Vagina (tissue), 2 donors: ENCODE measurements at regions not wholly inside any gene's neighbourhood (a gene's known extent, or its start where the extent isn't known, plus 50 kb on each side); places are given as distances from the start of the nearest gene placed in this dataset.

Experiments used
- DNase-seq, 2 donors: peaks; one replicate each; pipeline ENCODE4 v3.0.0-alpha.2; 2017; ENCODE audit errors: extremely low spot score in 2 of 2
- H3K27ac ChIP-seq: fragments of 200-600 bp; sonication (generic); one replicate; pipeline ENCODE4 v1.5.1; 2019
- H3K27me3 ChIP-seq: fragments of 200-600 bp; sonication (generic); one replicate; pipeline ENCODE4 v1.5.1; 2019
- H3K36me3 ChIP-seq, 2 donors: fragments of 200-600 bp; sonication (generic); one replicate each; pipeline ENCODE4 v1.5.1; 2017 to 2019
- H3K4me1 ChIP-seq: fragments of 200-600 bp; sonication (generic); one replicate; pipeline ENCODE4 v1.5.1; 2019
- H3K4me3 ChIP-seq, 2 donors: fragments of 200-600 bp; sonication (generic); 1 replicate in 1 of 2; 2 replicates in 1 of 2; pipeline ENCODE4 v1.5.1; 2016 to 2019
- H3K9me3 ChIP-seq: fragments of 200-600 bp; sonication (generic); one replicate; pipeline ENCODE4 v1.5.1; 2019
- CTCF ChIP-seq, 3 experiments: fragments of 450-650 bp in 2 of 3; fragments of 200-600 bp in 1 of 3; sonication (generic) in 1 of 3; IDR thresholded peaks; one replicate each; pipeline ENCODE4 v1.5.1; 2017 to 2019; ENCODE audit warnings: antibody characterized with exemption in 3 of 3, mild to moderate bottlenecking in 2 of 3, moderate library complexity in 2 of 3
- POLR2A ChIP-seq, 2 donors: fragments of 450-650 bp; IDR thresholded peaks; one replicate each; pipeline ENCODE4 v1.6.1; 2017; ENCODE audit warnings: antibody characterized with exemption in 2 of 2, mild to moderate bottlenecking in 2 of 2, moderate library complexity in 2 of 2
- POLR2AphosphoS5 ChIP-seq, 2 donors: sonication (generic); formaldehyde crosslinking; IDR thresholded peaks; one replicate each; pipeline ENCODE4 v1.9.0; 2017; ENCODE audit warnings: antibody characterized with exemption in 2 of 2, mild to moderate bottlenecking in 2 of 2, low read depth in 1 of 2; ENCODE audit not compliant: insufficient read depth in 1 of 2
- intact Hi-C: fragments of 100-400 bp; cut with DNase I; formaldehyde crosslinking; loops from one replicate; pipeline ENCODE4 v1.15.1; 2023

- Histone ChIP-seq H3K36me3 (no peaks in the 10 kb centered on the region), H3K4me1 (no peaks in the 10 kb centered on the region), H3K9me3 (no peaks in the 10 kb centered on the region), H3K27ac (no peak overlapping the region), H3K4me3 (no peak overlapping the region), H3K27me3 (no peaks in the 10 kb centered on the region)
- TF ChIP-seq POLR2AphosphoS5 (IDR thresholded peaks at IDR 0.05; ENCODE audit: insufficient read depth in 1 of 2, low read depth in 1 of 2), result no peak
- TF ChIP-seq POLR2A (IDR thresholded peaks at IDR 0.05), result no peak
- no peak for TF ChIP-seq CTCF (IDR thresholded peaks at IDR 0.05)
- intact Hi-C loops, result no loop called here
- DNase-seq, result no peak
Measured at GRCh38 chr4:117868201-117868600, 166.1 kb upstream of the NDST3 start.

GRCh38 chr4:117873779-117874178 lies 160.5 kb upstream of the NDST3 start:
- no peaks in the 10 kb centered on the region for H3K36me3 ChIP-seq
- H3K27ac ChIP-seq, result no peak overlapping the region
- H3K27me3 ChIP-seq, result no peaks in the 10 kb centered on the region
- no peaks in the 10 kb centered on the region for H3K4me1 ChIP-seq
- TF ChIP-seq POLR2AphosphoS5 (IDR thresholded peaks at IDR 0.05; ENCODE audit: insufficient read depth in 1 of 2, low read depth in 1 of 2) (no peak), POLR2A (IDR thresholded peaks at IDR 0.05) (no peak), CTCF (IDR thresholded peaks at IDR 0.05) (no peak)
- no peak overlapping the region for H3K4me3 ChIP-seq
- intact Hi-C loops, result no loop called here
- no peaks in the 10 kb centered on the region for H3K9me3 ChIP-seq
- no peak for DNase-seq

- no peak overlapping the region for H3K27ac ChIP-seq
- TF ChIP-seq POLR2A (IDR thresholded peaks at IDR 0.05), result no peak
- no peaks in the 10 kb centered on the region for H3K36me3 ChIP-seq
Measured at GRCh38 chr4:117874216-117874615, 160.1 kb upstream of the NDST3 start.

GRCh38 chr4:117889978-117890377 lies 144.3 kb upstream of the NDST3 start:
- Histone ChIP-seq H3K9me3 (no peaks in the 10 kb centered on the region), H3K4me1 (no peaks in the 10 kb centered on the region), H3K36me3 (no peaks in the 10 kb centered on the region), H3K4me3 (no peak overlapping the region), H3K27me3 (no peaks in the 10 kb centered on the region), H3K27ac (no peak overlapping the region)
- no peak for DNase-seq
- intact Hi-C loops, result no loop called here
- TF ChIP-seq POLR2AphosphoS5 (IDR thresholded peaks at IDR 0.05; ENCODE audit: insufficient read depth in 1 of 2, low read depth in 1 of 2) (no peak), CTCF (IDR thresholded peaks at IDR 0.05) (no peak), POLR2A (IDR thresholded peaks at IDR 0.05) (no peak)

More at GRCh38 chr4:117874216-117874615, 160.1 kb upstream of the NDST3 start:
- intact Hi-C loops, result no loop called here
- H3K4me1 ChIP-seq, result no peaks in the 10 kb centered on the region
- no peak for DNase-seq
- no peak overlapping the region for H3K4me3 ChIP-seq
- no peaks in the 10 kb centered on the region for H3K27me3 ChIP-seq
- H3K9me3 ChIP-seq, result no peaks in the 10 kb centered on the region

- intact Hi-C loops, result no loop called here
- no peaks in the 10 kb centered on the region for H3K9me3 ChIP-seq
- H3K36me3 ChIP-seq, result no peaks in the 10 kb centered on the region
- no peaks in the 10 kb centered on the region for H3K27me3 ChIP-seq
- no peak for DNase-seq
- no peak overlapping the region for H3K27ac ChIP-seq
- no peak overlapping the region for H3K4me3 ChIP-seq
- TF ChIP-seq CTCF (IDR thresholded peaks at IDR 0.05) (no peak), POLR2A (IDR thresholded peaks at IDR 0.05) (no peak), POLR2AphosphoS5 (IDR thresholded peaks at IDR 0.05; ENCODE audit: insufficient read depth in 1 of 2, low read depth in 1 of 2) (no peak)
- H3K4me1 ChIP-seq, result no peaks in the 10 kb centered on the region
Measured at GRCh38 chr4:117893207-117893606, 141.1 kb upstream of the NDST3 start.

- Histone ChIP-seq H3K27me3 (no peaks in the 10 kb centered on the region), H3K36me3 (no peaks in the 10 kb centered on the region), H3K9me3 (no peaks in the 10 kb centered on the region), H3K4me1 (no peaks in the 10 kb centered on the region), H3K4me3 (no peak overlapping the region), H3K27ac (no peak overlapping the region)
- intact Hi-C loops, result no loop called here
- no peak for TF ChIP-seq CTCF (IDR thresholded peaks at IDR 0.05)
- TF ChIP-seq POLR2AphosphoS5 (IDR thresholded peaks at IDR 0.05; ENCODE audit: insufficient read depth in 1 of 2, low read depth in 1 of 2), result no peak
- no peak for TF ChIP-seq POLR2A (IDR thresholded peaks at IDR 0.05)
- no peak for DNase-seq
Measured at GRCh38 chr4:117898496-117898895, 135.8 kb upstream of the NDST3 start.
